Coronary artery (tissue), 2 donors: ENCODE measurements at regions not wholly inside any gene's neighbourhood (a gene's known extent, or its start where the extent isn't known, plus 50 kb on each side); places are given as distances from the start of the nearest gene placed in this dataset.
"Not testable (repeated sequence)": the region's sequence is repeated elsewhere in the genome, so short reads cannot be mapped to it uniquely, and the experiment has no call there.

Source experiments
- DNase-seq: peaks from one replicate; pipeline ENCODE4 v3.0.0-alpha.2; 2017; ENCODE audit warnings: low spot score
- H3K27ac ChIP-seq, 2 donors: fragments of 200-600 bp; sonication (generic); one replicate each; pipeline ENCODE4 v1.5.1; 2016 to 2019
- H3K4me3 ChIP-seq: fragments of 200-600 bp; sonication (generic); 2 replicates; pipeline ENCODE4 v1.5.1; 2016; ENCODE audit warnings: mild to moderate bottlenecking, moderate library complexity
- CTCF ChIP-seq: fragments of 200-600 bp; sonication (generic); IDR thresholded peaks from one replicate; pipeline ENCODE4 v1.5.1; 2019; ENCODE audit warnings: antibody characterized with exemption

DNA sequence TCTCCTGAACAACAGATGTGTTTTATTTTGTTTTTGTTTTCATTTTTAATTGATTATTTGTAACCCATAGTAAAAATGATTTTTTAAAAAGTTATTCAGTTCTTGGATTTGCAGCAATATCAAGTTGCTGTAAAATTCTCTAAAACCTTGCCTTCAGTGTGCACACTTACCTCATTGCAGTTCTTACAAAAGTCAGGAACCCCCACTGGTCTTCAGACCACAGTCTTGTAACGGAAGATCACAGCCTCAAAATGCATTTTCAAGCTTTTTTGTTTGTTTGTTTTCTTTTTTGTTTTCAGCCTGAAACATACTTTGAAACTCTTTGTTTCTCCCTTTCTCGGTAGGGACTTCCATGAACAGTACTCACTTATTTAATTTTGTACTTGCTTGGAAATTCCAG, 1012.8 kb upstream of the GYPC start:
- no peak for DNase-seq
- Histone ChIP-seq H3K4me3 (no peak overlapping the region), H3K27ac (no peak overlapping the region)
- no peak for TF ChIP-seq CTCF

DNA sequence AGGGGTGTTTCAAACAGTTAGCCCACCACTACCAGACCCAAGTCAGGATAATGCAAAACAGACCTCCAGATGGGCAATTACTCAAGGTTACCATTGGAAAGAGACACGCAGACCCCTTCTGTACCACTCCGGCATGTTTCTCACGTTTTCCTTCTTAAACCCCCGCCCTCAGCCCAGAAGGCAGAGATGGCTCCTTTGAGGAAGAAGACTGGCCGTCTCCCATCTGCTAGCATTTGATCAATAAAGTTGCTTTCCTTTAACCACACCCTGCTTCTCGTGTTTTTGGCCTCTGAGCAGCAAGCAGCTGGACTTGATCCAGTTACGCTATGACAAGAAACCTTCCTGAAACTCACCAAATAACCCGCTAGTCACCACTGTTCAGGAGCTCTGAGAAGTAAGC, 1012.4 kb upstream of the GYPC start:
- TF ChIP-seq CTCF = no peak
- Histone ChIP-seq H3K4me3 (no peak overlapping the region), H3K27ac (no peak overlapping the region)
- DNase-seq = no peak

- H3K27ac ChIP-seq = no peak overlapping the region
- no peak for DNase-seq
- H3K4me3 ChIP-seq = no peak overlapping the region
- TF ChIP-seq CTCF = no peak
These were observed 1011.7 kb upstream of the GYPC start for GRCh38 chr2:125644257-125644656.

DNA sequence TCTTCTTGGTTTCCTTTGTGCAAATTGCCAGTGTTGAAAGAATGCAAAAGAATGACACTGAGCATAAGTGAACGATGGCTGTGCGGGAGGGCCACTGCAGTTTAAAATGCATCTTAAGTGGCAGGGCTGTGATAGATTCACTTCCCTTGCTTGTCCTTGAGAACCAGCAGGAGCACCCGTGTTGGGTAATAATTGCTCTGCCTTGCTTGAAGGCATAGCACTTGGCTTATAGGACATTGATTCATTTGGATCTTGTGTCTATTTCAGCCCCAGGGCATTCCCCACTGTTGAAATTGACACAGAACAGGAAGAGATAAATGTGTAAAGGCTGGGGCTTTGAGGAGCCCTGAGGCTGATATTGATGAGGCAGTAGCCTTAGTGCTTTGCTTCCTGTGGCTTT, 1003.7 kb upstream of the GYPC start:
- DNase-seq = no peak
- no peak overlapping the region for H3K4me3 ChIP-seq
- H3K27ac ChIP-seq = no peak overlapping the region
- TF ChIP-seq CTCF = no peak

- TF ChIP-seq CTCF = no peak
- H3K27ac ChIP-seq = no peak overlapping the region
- H3K4me3 ChIP-seq = no peak overlapping the region
- DNase-seq = no peak
These were observed 1001.7 kb upstream of the GYPC start for GRCh38 chr2:125654226-125654625.

- no peak for DNase-seq
- TF ChIP-seq CTCF = no peak
- Histone ChIP-seq H3K4me3 (no peak overlapping the region), H3K27ac (no peak overlapping the region)
These were observed 999.8 kb upstream of the GYPC start for GRCh38 chr2:125656190-125656589.

GRCh38 chr2:125658583-125658982, 997.4 kb upstream of the GYPC start:
- DNase-seq = no peak
- Histone ChIP-seq H3K4me3 (no peak overlapping the region), H3K27ac (no peak overlapping the region)
- TF ChIP-seq CTCF = no peak

DNA sequence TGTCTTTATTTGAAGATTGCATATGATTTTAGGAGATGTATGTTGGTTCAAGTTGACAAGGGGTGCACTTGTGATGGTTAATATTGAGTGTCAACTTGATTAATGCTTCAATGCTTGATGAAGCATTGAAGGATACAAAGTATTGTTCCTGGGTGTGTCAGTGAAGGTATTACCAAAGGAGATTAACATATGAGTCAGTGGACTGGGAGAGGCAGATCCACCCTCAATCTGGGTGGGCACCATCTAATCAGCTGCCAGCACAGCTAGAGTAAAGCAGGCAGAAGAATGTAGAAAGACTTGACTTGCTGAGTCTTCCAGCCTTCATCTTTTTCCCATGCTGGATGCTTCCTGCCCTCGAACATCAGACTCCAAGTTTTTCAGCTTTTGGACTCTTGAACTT, 995.6 kb upstream of the GYPC start:
- not testable (repeated sequence) for H3K4me3 ChIP-seq, H3K27ac ChIP-seq, DNase-seq
